Thymus (tissue), 11 donors: ENCODE measurements at regions not wholly inside any gene's neighbourhood (a gene's known extent, or its start where the extent isn't known, plus 50 kb on each side); places are given as distances from the start of the nearest gene placed in this dataset.

Experiments
- DNase-seq, 9 donors: peaks; one replicate each; pipeline ENCODE4 v3.0.0-alpha.2; 2013; ENCODE audit warnings: low spot score in 9 of 9, low read depth in 6 of 9, missing footprints in 1 of 9
- H3K27ac ChIP-seq, 2 donors: one replicate each; pipeline ENCODE4 v1.5.1; 2013; ENCODE audit warnings: control low read depth in 1 of 2, low read depth in 1 of 2, low read length in 1 of 2, mild to moderate bottlenecking in 1 of 2, moderate library complexity in 1 of 2
- H3K27me3 ChIP-seq, 2 donors: one replicate each; pipeline ENCODE4 v1.5.1; 2013; ENCODE audit warnings: low read length in 1 of 2; ENCODE audit not compliant: control insufficient read depth in 2 of 2, insufficient read depth in 1 of 2
- H3K36me3 ChIP-seq, 2 donors: one replicate each; pipeline ENCODE4 v1.5.1; 2013; ENCODE audit warnings: low read length in 1 of 2, mild to moderate bottlenecking in 1 of 2, moderate library complexity in 1 of 2; ENCODE audit not compliant: control insufficient read depth in 2 of 2, insufficient read depth in 2 of 2
- H3K4me1 ChIP-seq, 2 donors: one replicate each; pipeline ENCODE4 v1.5.1; 2013; ENCODE audit warnings: low read length in 2 of 2; ENCODE audit not compliant: control insufficient read depth in 2 of 2, insufficient read depth in 2 of 2
- H3K4me3 ChIP-seq, 2 donors: one replicate each; pipeline ENCODE4 v1.5.1; 2013; ENCODE audit warnings: low read length in 2 of 2, control low read depth in 1 of 2, mild to moderate bottlenecking in 1 of 2
- H3K9me3 ChIP-seq, 2 donors: one replicate each; pipeline ENCODE4 v1.5.1; 2013; ENCODE audit warnings: low read length in 1 of 2, mild to moderate bottlenecking in 1 of 2; ENCODE audit not compliant: control insufficient read depth in 2 of 2, insufficient read depth in 1 of 2
- WGBS: extraction: QIAGEN DNeasy Blood & Tissue Kit; methylation state at CpG from one replicate; pipeline ENCODE4 v1.1.7; 2013; 5-methylcytosine and 5-hydroxymethylcytosine counted together
- donor health status: healthy.

DNA sequence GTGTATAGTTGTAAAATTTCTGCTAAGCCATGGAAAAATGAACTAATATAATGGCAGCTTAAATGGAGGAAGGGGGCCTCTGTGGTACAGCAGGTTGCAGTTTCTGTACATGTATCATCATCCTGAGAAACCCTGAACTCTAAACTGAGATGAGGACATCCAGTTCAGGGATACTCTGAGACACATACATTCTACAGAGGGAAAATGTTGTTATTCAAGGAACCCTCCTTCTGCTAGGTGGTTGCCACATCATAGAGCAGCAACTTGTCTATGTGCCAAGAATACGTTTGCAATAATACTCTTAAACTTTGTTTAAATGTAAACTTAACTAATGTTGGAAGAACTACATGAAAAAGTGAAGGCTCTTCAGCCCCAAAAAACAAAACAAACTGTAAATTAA lies 1310.8 kb upstream of the WWC1 start:
- Histone ChIP-seq H3K27me3 (peaks cover 10 to 16% of the 10 kb centered on the region in 2 donors), H3K27ac (no peak overlapping the region), H3K4me3 (no peak overlapping the region), H3K4me1 (no peaks in the 10 kb centered on the region), H3K36me3 (no peaks in the 10 kb centered on the region), H3K9me3 (no peaks in the 10 kb centered on the region)
- DNase-seq, result no peak
- WGBS, result 76% methylated on average over 1 of the region's 1 CpG

- no peak overlapping the region for H3K27ac ChIP-seq
- H3K27me3 ChIP-seq, result peaks cover 10 to 16% of the 10 kb centered on the region in 2 donors
- no peaks in the 10 kb centered on the region for H3K4me1 ChIP-seq
- H3K4me3 ChIP-seq, result no peak overlapping the region
- H3K36me3 ChIP-seq, result no peaks in the 10 kb centered on the region
- no peaks in the 10 kb centered on the region for H3K9me3 ChIP-seq
- no peak for DNase-seq
Measured at GRCh38 chr5:166982226-166982625, 1309.2 kb upstream of the WWC1 start.

DNA sequence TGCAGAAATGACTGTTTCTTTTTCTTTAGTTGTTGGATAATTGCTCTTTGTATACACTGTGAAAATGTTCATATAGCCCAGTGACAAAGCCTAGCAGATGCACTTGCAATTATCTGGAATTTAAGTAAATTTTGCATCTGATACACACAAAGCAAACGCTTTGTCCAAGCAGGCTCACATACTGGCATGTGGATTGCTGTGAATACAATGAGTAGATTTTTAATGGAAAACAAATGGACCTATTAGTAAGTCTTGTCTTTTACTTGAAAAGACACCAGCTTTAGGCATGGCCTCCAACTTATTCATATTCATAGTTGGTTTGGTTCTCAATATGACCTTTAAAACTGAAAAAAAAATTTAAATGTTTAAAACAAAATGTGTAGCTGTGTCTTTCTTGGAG lies 1299.8 kb upstream of the WWC1 start:
- no peak for DNase-seq
- Histone ChIP-seq H3K4me3 (no peak overlapping the region), H3K9me3 (no peaks in the 10 kb centered on the region), H3K27ac (no peak overlapping the region), H3K4me1 (no peaks in the 10 kb centered on the region), H3K36me3 (no peaks in the 10 kb centered on the region), H3K27me3 (no peaks in the 10 kb centered on the region)
- 91% methylated on average over 1 of the region's 1 CpG for WGBS

DNA sequence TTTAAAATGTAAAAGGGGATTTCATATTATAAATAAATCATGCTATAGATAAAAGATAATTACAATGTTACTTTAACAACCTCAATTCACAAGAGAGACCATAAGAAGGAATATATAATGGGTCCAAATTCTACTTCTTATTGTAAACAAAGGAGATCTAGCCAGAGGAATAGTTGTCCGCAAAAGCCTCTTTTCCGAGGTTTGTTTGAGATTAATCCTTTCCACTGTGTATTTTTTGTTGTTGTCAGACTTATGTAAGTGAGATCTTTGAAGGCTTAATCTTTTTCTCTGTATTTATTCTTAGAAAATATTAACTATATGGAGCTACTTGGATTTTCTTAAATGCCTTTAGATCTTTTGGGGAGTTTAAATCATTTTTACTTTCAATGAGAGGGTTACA lies 1299.3 kb upstream of the WWC1 start:
- H3K36me3 ChIP-seq, result no peaks in the 10 kb centered on the region
- H3K9me3 ChIP-seq, result no peaks in the 10 kb centered on the region
- 93% methylated on average over 2 of the region's 2 CpGs for WGBS
- no peaks in the 10 kb centered on the region for H3K27me3 ChIP-seq
- H3K4me1 ChIP-seq, result no peaks in the 10 kb centered on the region
- DNase-seq, result no peak
- no peak overlapping the region for H3K4me3 ChIP-seq
- H3K27ac ChIP-seq, result no peak overlapping the region

- Histone ChIP-seq H3K27me3 (no peaks in the 10 kb centered on the region), H3K4me3 (no peak overlapping the region), H3K36me3 (no peaks in the 10 kb centered on the region), H3K27ac (no peak overlapping the region), H3K9me3 (no peaks in the 10 kb centered on the region), H3K4me1 (no peaks in the 10 kb centered on the region)
- WGBS, result 79% methylated on average over 11 of the region's 11 CpGs
- DNase-seq, result no peak
Measured at GRCh38 chr5:166992874-166993722, 1298.3 kb upstream of the WWC1 start.

DNA sequence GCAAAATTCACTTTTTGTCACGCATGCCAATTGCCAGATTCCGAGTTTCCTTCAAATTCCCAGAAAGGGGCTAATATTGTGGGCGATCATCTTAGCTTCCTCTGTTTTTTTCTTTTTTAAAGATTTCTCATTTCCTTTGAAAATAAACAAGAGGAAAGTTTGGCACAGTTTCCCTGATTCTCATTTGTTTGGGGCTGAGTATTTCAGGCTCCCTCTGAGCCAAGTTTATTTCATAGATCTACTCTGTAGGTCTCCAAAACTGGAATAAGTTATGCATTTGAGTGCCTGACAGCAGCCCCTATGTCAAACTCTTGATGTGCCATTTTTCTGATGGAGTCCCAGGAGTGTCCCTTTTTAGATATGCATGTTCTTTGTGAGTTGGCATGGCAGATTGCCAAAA lies 1297.2 kb upstream of the WWC1 start:
- H3K9me3 ChIP-seq, result no peaks in the 10 kb centered on the region
- 95% methylated on average over 3 of the region's 3 CpGs for WGBS
- no peaks in the 10 kb centered on the region for H3K4me1 ChIP-seq
- no peaks in the 10 kb centered on the region for H3K36me3 ChIP-seq
- no peaks in the 10 kb centered on the region for H3K27me3 ChIP-seq
- H3K27ac ChIP-seq, result no peak overlapping the region
- no peak overlapping the region for H3K4me3 ChIP-seq
- DNase-seq, result no peak

DNA sequence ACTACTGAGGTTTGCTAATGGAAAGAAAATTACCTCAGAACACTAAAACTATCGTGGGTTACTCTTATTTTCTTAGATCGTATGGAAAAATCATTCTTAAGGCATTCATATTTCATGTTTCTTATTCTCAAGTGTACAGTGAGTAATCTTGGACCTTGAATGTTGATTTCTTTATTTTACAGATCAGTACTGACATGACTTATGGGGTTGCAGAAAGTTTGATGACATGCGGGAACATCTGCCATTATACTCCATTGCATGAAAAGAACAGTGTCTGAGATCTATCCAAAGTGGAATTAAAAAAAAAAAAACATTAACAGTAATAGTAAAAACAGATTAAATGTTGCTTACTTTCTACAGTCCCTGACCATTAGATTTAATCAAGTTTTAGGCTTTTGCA lies 1290.2 kb upstream of the WWC1 start:
- no peak for DNase-seq
- WGBS, result 91% methylated on average over 3 of the region's 3 CpGs
- no peaks in the 10 kb centered on the region for H3K9me3 ChIP-seq
- H3K27me3 ChIP-seq, result no peaks in the 10 kb centered on the region
- H3K36me3 ChIP-seq, result no peaks in the 10 kb centered on the region
- no peak overlapping the region for H3K27ac ChIP-seq
- H3K4me3 ChIP-seq, result no peak overlapping the region
- no peaks in the 10 kb centered on the region for H3K4me1 ChIP-seq

GRCh38 chr5:167008705-167009104 lies 1282.7 kb upstream of the WWC1 start:
- H3K4me3 ChIP-seq, result no peak overlapping the region
- H3K36me3 ChIP-seq, result no peaks in the 10 kb centered on the region
- 92% methylated on average over 10 of the region's 10 CpGs for WGBS
- H3K9me3 ChIP-seq, result no peaks in the 10 kb centered on the region
- H3K27me3 ChIP-seq, result no peaks in the 10 kb centered on the region
- H3K4me1 ChIP-seq, result no peaks in the 10 kb centered on the region
- no peak for DNase-seq
- H3K27ac ChIP-seq, result no peak overlapping the region

- 58% methylated on average over 2 of the region's 2 CpGs for WGBS
Measured at GRCh38 chr5:167011196-167011595, 1280.2 kb upstream of the WWC1 start.

More at GRCh38 chr5:167011196-167011595, 1280.2 kb upstream of the WWC1 start:
- Histone ChIP-seq H3K4me3 (no peak overlapping the region), H3K36me3 (no peaks in the 10 kb centered on the region), H3K27me3 (no peaks in the 10 kb centered on the region), H3K9me3 (no peaks in the 10 kb centered on the region), H3K4me1 (no peaks in the 10 kb centered on the region), H3K27ac (no peak overlapping the region)
- DNase-seq, result no peak
